GM20000 (cell line): ENCODE measurements at regions not wholly inside any gene's neighbourhood (a gene's known extent, or its start where the extent isn't known, plus 50 kb on each side); places are given as distances from the start of the nearest gene placed in this dataset.
A peak's percentile ranks its signal among the peaks of the same experiment; 100 is the strongest.

Experiments
- DNase-seq: peaks from one replicate; pipeline ENCODE4 v3.0.0; 2012; ENCODE audit warnings: low spot score
- CTCF ChIP-seq: IDR thresholded peaks from 2 replicates; pipeline ENCODE4 v1.5.1; 2012; ENCODE audit warnings: mild to moderate bottlenecking, control low read depth; ENCODE audit errors: extremely low read depth, missing control alignments

GRCh38 chr5:116626945-116627679 is 52.5 kb upstream of the SEMA6A start:
- no peak for TF ChIP-seq CTCF
- peak; percentile 29 for DNase-seq

- DNase-seq = no peak
- TF ChIP-seq CTCF = no peak
These were observed 51.7 kb upstream of the SEMA6A start for GRCh38 chr5:116626272-116626723.
